Retinal pigment epithelial cell (primary cell): ENCODE measurements at regions not wholly inside any gene's neighbourhood (a gene's known extent, or its start where the extent isn't known, plus 50 kb on each side); places are given as distances from the start of the nearest gene placed in this dataset.

ENCODE experiments used
- DNase-seq: peaks from one replicate; pipeline ENCODE4 v3.0.0-alpha.2; 2010; ENCODE audit warnings: low read depth
- H3K4me3 ChIP-seq: 2 replicates; pipeline ENCODE4 v1.5.1; 2011; ENCODE audit warnings: mild to moderate bottlenecking, low read length, control low read depth, moderate library complexity
- CTCF ChIP-seq: conservative IDR thresholded peaks from 2 replicates; pipeline ENCODE4 v1.5.1; 2011; ENCODE audit warnings: low read depth, low read length, control low read depth, inconsistent platforms

GRCh38 chr5:2455878-2456277, 295.6 kb downstream of the IRX2 start:
- H3K4me3 ChIP-seq: no peak overlapping the region
- no peak for DNase-seq
- TF ChIP-seq CTCF: no peak

GRCh38 chr5:2454876-2455275, 296.6 kb downstream of the IRX2 start:
- DNase-seq: no peak
- no peak overlapping the region for H3K4me3 ChIP-seq
- TF ChIP-seq CTCF: no peak

GRCh38 chr5:2453781-2454180, 297.7 kb downstream of the IRX2 start:
- DNase-seq: no peak
- no peak for TF ChIP-seq CTCF
- no peak overlapping the region for H3K4me3 ChIP-seq

- no peak overlapping the region for H3K4me3 ChIP-seq
- no peak for TF ChIP-seq CTCF
- DNase-seq: no peak
Measured at GRCh38 chr5:2451100-2451499, 300.4 kb downstream of the IRX2 start.

- no peak for TF ChIP-seq CTCF
- DNase-seq: no peak
- H3K4me3 ChIP-seq: no peak overlapping the region
Measured at GRCh38 chr5:2442496-2443354, 308.8 kb downstream of the IRX2 start.

GRCh38 chr5:2441495-2442180, 309.8 kb downstream of the IRX2 start:
- TF ChIP-seq CTCF: no peak
- H3K4me3 ChIP-seq: no peak overlapping the region
- DNase-seq: no peak

- no peak for DNase-seq
- TF ChIP-seq CTCF: no peak
- H3K4me3 ChIP-seq: no peak overlapping the region
Measured at GRCh38 chr5:2439608-2440007, 311.9 kb downstream of the IRX2 start.
